Endodermal cell (in vitro differentiated cells): ENCODE measurements at regions not wholly inside any gene's neighbourhood (a gene's known extent, or its start where the extent isn't known, plus 50 kb on each side); places are given as distances from the start of the nearest gene placed in this dataset.

Experiments used
- DNase-seq: peaks from one replicate; pipeline ENCODE4 v3.0.0-alpha.2; 2017
- H3K27ac ChIP-seq: 2 replicates; pipeline ENCODE4 v1.5.1; 2013; ENCODE audit warnings: mild to moderate bottlenecking, low read depth, low read length, moderate library complexity
- H3K27me3 ChIP-seq: 2 replicates; pipeline ENCODE4 v1.6.1; 2013; ENCODE audit warnings: mild to moderate bottlenecking, low read length, moderate library complexity; ENCODE audit not compliant: insufficient read depth, control insufficient read depth, poor library complexity, severe bottlenecking
- H3K36me3 ChIP-seq: 2 replicates; pipeline ENCODE4 v1.7.0; 2013; ENCODE audit warnings: mild to moderate bottlenecking, low read length, moderate library complexity; ENCODE audit not compliant: control insufficient read depth, insufficient read depth
- H3K4me1 ChIP-seq: one replicate; pipeline ENCODE4 v1.7.0; 2013; ENCODE audit warnings: low read length; ENCODE audit not compliant: control insufficient read depth, insufficient read depth
- H3K4me3 ChIP-seq: 2 replicates; pipeline ENCODE4 v1.5.1; 2013; ENCODE audit warnings: mild to moderate bottlenecking, low read length, moderate library complexity
- H3K9ac ChIP-seq: 2 replicates; pipeline ENCODE4 v1.6.1; 2013; ENCODE audit warnings: mild to moderate bottlenecking, low read length, moderate library complexity; ENCODE audit not compliant: poor library complexity, severe bottlenecking; ENCODE audit errors: extremely low read depth
- H3K9me3 ChIP-seq: 2 replicates; pipeline ENCODE4 v1.6.1; 2013; ENCODE audit warnings: mild to moderate bottlenecking, low read length, moderate library complexity; ENCODE audit not compliant: control insufficient read depth
- H3K27ac Mint-ChIP-seq: 2 replicates; pipeline ENCODE4 v1.8.0; 2020; ENCODE audit warnings: mixed read lengths
- H3K27me3 Mint-ChIP-seq: 2 replicates; pipeline ENCODE4 v1.8.0; 2021; ENCODE audit warnings: mild to moderate bottlenecking, mixed read lengths; ENCODE audit not compliant: insufficient read depth
- H3K36me3 Mint-ChIP-seq: 2 replicates; pipeline ENCODE4 v1.8.0; 2020; ENCODE audit warnings: low read depth, mixed read lengths
- H3K4me1 Mint-ChIP-seq: 2 replicates; pipeline ENCODE4 v1.8.0; 2020; ENCODE audit warnings: mixed read lengths
- H3K4me3 Mint-ChIP-seq: 2 replicates; pipeline ENCODE4 v1.8.0; 2020; ENCODE audit warnings: mild to moderate bottlenecking, moderate library complexity, mixed read lengths
- H3K9me3 Mint-ChIP-seq: 2 replicates; pipeline ENCODE4 v1.8.0; 2020; ENCODE audit warnings: mild to moderate bottlenecking, mixed read lengths
- CTCF ChIP-seq: fragments of 200-600 bp; sonication (generic); conservative IDR thresholded peaks from 2 replicates; pipeline ENCODE4 v1.5.0; 2021; ENCODE audit warnings: antibody characterized with exemption, mild to moderate bottlenecking
- WGBS, 2 experiments: methylation state at CpG; one replicate each; pipeline versions ENCODE4 v1.1.5 to v1.1.7; 2013; ENCODE audit warnings: missing lambda C conversion rate in 2 of 2, mixed read lengths in 1 of 2; ENCODE audit not compliant: insufficient coverage in 1 of 2, insufficient read length in 1 of 2; 5-methylcytosine and 5-hydroxymethylcytosine counted together

- H3K4me3 Mint-ChIP-seq, result no peak overlapping the region
- WGBS, 2 experiments, result 45 to 62% methylated on average over 2 to 3 of the region's 3 CpGs
Observed at GRCh38 chr15:23806980-23807379, 119.9 kb upstream of the NDN start.

GRCh38 chr15:23823508-23823907 lies 136.4 kb upstream of the NDN start:
- whole genome bisulfite sequencing, 2 experiments, result 82 to 84% methylated on average over 3 to 7 of the region's 7 CpGs
- Mint-ChIP-seq H3K4me3 (no peak overlapping the region), H3K4me1 (no peaks in the 10 kb centered on the region), H3K27me3 (no peaks in the 10 kb centered on the region), H3K27ac (no peak overlapping the region), H3K36me3 (no peaks in the 10 kb centered on the region), H3K9me3 (peaks cover 63% of the 10 kb centered on the region)
- Histone ChIP-seq H3K4me1 (no peaks in the 10 kb centered on the region), H3K4me3 (no peak overlapping the region), H3K27me3 (no peaks in the 10 kb centered on the region), H3K36me3 (no peaks in the 10 kb centered on the region), H3K9ac (no peak overlapping the region), H3K9me3 (peaks cover 11% of the 10 kb centered on the region), H3K27ac (no peak overlapping the region)
- peak; percentile 75 for TF ChIP-seq CTCF
- DNase-seq, result peak; percentile 85

More at GRCh38 chr15:23806980-23807379, 119.9 kb upstream of the NDN start:
- H3K27me3 ChIP-seq, result no peaks in the 10 kb centered on the region
- no peak overlapping the region for H3K27ac Mint-ChIP-seq
- peaks cover 76% of the 10 kb centered on the region for H3K9me3 Mint-ChIP-seq
- H3K9me3 ChIP-seq, result peaks cover 14% of the 10 kb centered on the region
- DNase-seq, result no peak
- H3K27ac ChIP-seq, result no peak overlapping the region
- H3K27me3 Mint-ChIP-seq, result no peaks in the 10 kb centered on the region
- H3K36me3 Mint-ChIP-seq, result no peaks in the 10 kb centered on the region
- no peak for TF ChIP-seq CTCF
- no peaks in the 10 kb centered on the region for H3K4me1 Mint-ChIP-seq
- H3K9ac ChIP-seq, result no peak overlapping the region
- no peaks in the 10 kb centered on the region for H3K36me3 ChIP-seq
- H3K4me3 ChIP-seq, result no peak overlapping the region
- H3K4me1 ChIP-seq, result no peaks in the 10 kb centered on the region

- H3K9me3 Mint-ChIP-seq, result peaks cover 62% of the 10 kb centered on the region
- no peaks in the 10 kb centered on the region for H3K4me1 Mint-ChIP-seq
- H3K4me3 Mint-ChIP-seq, result no peak overlapping the region
- no peaks in the 10 kb centered on the region for H3K36me3 Mint-ChIP-seq
- no peak overlapping the region for H3K27ac Mint-ChIP-seq
- Histone ChIP-seq H3K9me3 (peaks cover 25% of the 10 kb centered on the region), H3K4me1 (no peaks in the 10 kb centered on the region), H3K9ac (no peak overlapping the region), H3K27ac (no peak overlapping the region), H3K27me3 (no peaks in the 10 kb centered on the region), H3K4me3 (no peak overlapping the region), H3K36me3 (no peaks in the 10 kb centered on the region)
- no peaks in the 10 kb centered on the region for H3K27me3 Mint-ChIP-seq
- WGBS, 2 experiments, result 68 to 80% methylated on average over 1 of the region's 1 CpG
- TF ChIP-seq CTCF, result no peak
- no peak for DNase-seq
Observed at GRCh38 chr15:23828786-23829185, 141.7 kb upstream of the NDN start.
